GM10266 (cell line): ENCODE measurements at regions not wholly inside any gene's neighbourhood (a gene's known extent, or its start where the extent isn't known, plus 50 kb on each side); places are given as distances from the start of the nearest gene placed in this dataset.
"Not testable (repeated sequence)": the region's sequence is repeated elsewhere in the genome, so short reads cannot be mapped to it uniquely, and the experiment has no call there.

Experiments used
- DNase-seq: peaks from one replicate; pipeline ENCODE4 v3.0.0; 2012; ENCODE audit errors: extremely low spot score
- TF ChIP-seq, protein P1 (sequence below): IDR thresholded peaks from 2 replicates; pipeline ENCODE4 v1.5.1; 2012; ENCODE audit warnings: mild to moderate bottlenecking, low read depth; ENCODE audit not compliant: control insufficient read depth, insufficient read depth; ENCODE audit errors: missing control alignments

DNA sequence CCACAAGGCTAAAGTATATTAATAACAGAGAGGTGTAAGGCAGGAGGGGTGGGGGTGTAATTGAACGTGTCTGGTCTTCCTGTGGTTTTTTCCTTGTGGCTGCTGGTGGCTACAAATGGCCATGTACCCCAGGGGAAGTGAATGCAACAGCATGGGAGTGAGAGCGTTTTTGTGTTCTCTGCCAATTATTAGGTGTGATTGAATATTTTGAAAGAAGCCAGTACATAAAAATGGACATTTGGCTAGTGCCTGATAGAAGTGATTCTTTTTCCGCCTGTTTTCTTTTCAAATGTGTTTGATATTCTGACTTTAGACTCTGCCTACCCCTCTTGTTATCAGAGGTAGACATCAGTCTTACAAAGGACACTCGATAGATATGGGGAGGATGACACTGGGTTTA, 141.3 kb downstream of the PRL start:
- TF ChIP-seq, protein P1, sequence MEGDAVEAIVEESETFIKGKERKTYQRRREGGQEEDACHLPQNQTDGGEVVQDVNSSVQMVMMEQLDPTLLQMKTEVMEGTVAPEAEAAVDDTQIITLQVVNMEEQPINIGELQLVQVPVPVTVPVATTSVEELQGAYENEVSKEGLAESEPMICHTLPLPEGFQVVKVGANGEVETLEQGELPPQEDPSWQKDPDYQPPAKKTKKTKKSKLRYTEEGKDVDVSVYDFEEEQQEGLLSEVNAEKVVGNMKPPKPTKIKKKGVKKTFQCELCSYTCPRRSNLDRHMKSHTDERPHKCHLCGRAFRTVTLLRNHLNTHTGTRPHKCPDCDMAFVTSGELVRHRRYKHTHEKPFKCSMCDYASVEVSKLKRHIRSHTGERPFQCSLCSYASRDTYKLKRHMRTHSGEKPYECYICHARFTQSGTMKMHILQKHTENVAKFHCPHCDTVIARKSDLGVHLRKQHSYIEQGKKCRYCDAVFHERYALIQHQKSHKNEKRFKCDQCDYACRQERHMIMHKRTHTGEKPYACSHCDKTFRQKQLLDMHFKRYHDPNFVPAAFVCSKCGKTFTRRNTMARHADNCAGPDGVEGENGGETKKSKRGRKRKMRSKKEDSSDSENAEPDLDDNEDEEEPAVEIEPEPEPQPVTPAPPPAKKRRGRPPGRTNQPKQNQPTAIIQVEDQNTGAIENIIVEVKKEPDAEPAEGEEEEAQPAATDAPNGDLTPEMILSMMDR, result no peak
- DNase-seq, result no peak

DNA sequence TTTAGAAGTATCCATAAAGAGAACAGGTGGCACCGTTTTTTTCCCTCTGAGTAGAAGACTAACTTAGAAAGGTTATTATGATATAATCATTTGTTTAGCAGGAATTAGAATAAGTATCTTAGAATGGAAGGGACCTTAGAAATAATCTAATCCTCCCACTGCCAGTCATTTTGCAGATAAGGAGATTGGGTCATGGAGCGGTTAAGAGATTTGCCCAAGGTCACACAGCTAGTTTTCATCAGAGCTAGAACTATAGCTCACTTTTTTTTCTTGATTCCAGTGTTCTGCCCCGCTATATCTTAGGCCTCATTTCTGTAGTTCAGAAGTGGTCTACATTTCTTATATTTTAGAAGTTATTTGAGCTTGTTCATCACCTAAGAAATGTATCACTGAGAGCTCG, 139.6 kb downstream of the PRL start:
- TF ChIP-seq, protein P1, result no peak
- no peak for DNase-seq

DNA sequence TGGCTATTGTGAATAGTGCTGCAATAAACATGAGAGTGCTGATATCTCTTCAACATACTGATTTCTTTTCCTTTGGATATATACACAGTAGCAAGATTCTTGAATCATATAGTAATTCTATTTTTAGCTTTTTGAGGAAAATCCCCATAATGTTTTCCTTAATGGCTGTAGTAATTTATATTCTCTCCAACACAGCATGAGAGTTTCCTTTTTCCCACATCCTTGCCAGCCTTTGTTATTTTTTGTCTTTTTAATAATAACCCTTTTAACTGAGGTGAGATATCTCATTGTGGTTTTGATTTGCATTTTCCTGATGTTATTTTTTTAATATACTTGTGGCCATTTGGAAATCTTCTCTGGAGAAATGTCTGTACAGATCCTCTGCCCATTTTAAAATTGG, 132.6 kb downstream of the PRL start:
- TF ChIP-seq, protein P1, result no peak
- no peak for DNase-seq

DNA sequence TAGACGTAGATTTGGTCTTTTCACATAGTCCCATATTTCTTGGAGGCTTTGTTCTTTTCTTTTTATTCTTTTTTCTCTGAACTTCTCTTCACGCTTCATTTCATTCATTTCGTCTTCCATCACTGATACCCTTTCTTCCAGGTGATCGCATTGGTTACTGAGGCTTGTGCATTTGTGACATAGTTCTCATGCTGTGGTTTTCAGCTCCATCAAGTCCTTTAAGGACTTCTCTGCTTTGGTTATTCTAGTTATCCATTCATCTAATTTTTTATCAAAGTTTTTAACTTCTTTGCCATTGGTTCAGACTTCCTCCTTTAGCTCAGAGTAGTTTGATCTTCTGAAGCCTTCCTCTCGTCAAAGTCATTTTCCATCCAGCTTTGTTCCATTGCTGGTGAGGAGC, 125.8 kb downstream of the PRL start:
- not testable (repeated sequence) for DNase-seq

DNA sequence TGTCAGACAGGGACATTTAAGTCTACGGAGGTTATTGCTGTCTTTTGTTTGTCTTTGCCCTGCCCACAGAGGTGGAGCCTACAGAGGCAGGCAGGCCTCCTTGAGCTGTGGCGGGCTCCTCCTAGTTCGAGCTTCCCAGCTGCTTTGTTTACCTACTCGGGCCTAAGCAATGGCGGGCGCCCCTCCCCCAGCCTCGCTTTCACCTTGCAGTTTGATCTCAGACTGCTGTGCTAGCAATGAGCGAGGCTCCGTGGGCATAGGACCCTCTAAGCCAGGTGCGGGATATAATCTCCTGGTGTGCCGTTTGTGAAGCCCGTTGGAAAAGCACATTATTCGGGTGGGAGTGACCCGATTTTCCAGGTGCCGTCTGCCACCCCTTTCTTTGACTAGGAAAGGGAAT, 125.0 kb downstream of the PRL start:
- not testable (repeated sequence) for DNase-seq

DNA sequence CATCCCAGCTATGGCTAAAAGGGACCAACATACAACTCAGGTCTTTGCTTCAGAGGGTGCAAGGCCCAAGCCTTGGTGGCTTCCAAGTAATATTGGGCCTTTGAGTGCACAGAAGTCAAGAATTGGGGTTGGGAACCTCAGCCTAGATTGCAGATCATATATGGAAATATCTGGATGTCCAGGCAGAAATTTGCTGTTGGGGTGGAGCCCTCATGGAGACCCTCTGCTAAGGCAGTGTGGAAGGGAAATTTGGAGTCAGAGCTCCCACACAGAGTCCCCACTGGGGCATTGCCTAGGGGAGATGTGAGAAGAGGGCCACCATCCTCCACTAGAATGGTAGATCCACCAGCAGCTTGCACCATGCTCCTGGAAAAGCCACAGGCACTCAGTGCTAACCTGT, 123.5 kb downstream of the PRL start:
- TF ChIP-seq, protein P1, result no peak
- no peak for DNase-seq

DNA sequence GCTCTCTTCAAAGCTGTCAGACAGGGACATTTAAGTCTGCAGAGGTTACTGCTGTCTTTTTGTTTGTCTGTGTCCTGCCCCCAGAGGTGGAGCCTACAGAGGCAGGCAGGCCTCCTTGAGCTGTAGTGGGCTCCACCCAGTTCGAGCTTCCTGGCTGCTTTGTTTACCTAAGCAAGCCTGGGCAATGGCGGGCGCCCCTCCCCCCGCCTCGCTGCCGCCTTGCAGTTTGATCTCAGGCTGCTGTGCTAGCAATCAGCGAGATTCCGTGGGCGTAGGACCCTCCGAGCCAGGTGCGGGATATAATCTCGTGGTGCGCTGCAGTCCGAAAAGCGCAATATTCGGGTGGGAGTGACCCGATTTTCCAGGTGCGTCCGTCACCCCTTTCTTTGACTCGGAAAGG, 116.6 kb downstream of the PRL start:
- DNase-seq, result not testable (repeated sequence)

DNA sequence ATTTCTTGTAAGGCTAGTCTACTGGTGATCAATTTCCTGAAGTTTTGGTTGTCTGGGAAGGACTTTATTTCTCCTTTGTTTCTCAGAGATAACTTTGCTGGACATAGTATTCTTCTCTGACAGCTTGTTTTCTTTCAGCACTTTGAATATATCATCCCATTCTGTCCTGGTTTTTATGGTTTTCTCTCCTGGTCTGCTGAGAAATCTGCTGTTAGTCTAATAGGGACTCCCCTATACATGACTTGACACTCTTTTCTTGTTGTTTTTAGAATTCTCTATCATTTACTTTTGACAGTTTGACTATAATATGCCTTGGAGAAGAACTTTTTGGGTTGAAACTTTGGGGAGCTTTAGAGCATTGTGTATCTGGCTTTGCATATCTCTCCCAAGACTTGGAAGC, 112.5 kb downstream of the PRL start:
- DNase-seq, result no peak
- TF ChIP-seq, protein P1, result no peak

DNA sequence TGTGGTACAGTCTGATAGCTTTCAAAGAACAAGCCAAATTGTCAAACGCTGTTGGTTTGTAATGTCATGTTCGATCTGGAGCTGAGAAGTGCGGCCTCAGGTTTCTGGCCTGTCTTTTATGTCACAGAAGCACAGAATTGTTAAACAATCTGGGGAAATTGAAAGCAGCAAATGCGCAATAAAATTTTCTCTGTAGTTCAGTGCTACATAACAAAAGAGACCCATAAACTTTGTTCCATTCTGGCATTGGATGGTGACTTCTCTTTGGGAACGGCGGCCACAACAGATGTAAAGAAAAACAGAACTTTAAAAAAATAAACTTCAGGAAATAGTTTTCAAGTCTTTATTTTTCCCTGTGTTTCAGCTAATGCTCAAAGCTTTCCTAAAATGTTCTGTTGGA, 106.9 kb downstream of the PRL start:
- no peak for DNase-seq
- TF ChIP-seq, protein P1, result no peak
